H9 (cell line): ENCODE measurements at regions not wholly inside any gene's neighbourhood (a gene's known extent, or its start where the extent isn't known, plus 50 kb on each side); places are given as distances from the start of the nearest gene placed in this dataset.

ENCODE experiments used
- DNase-seq: peaks from one replicate; pipeline ENCODE4 v3.0.0-alpha.2; 2017
- H2AFZ ChIP-seq: one replicate; pipeline ENCODE4 v1.6.1; 2013; ENCODE audit warnings: mild to moderate bottlenecking, low read length, control low read depth, moderate library complexity
- H2AK5ac ChIP-seq: 2 replicates; pipeline ENCODE4 v1.6.1; 2013; ENCODE audit warnings: low read length, control low read depth, mixed read lengths; ENCODE audit not compliant: insufficient read length
- H2BK120ac ChIP-seq: one replicate; pipeline ENCODE4 v1.6.1; 2013; ENCODE audit warnings: low read depth, mild to moderate bottlenecking, low read length, control low read depth, inconsistent platforms; ENCODE audit not compliant: poor library complexity, severe bottlenecking
- H2BK12ac ChIP-seq: 2 replicates; pipeline ENCODE4 v1.6.1; 2013; ENCODE audit warnings: low read length, control low read depth, mixed read lengths, low read depth; ENCODE audit not compliant: insufficient read length
- H2BK15ac ChIP-seq: 2 replicates; pipeline ENCODE4 v1.6.1; 2013; ENCODE audit warnings: low read depth, low read length, control low read depth
- H2BK20ac ChIP-seq: one replicate; pipeline ENCODE4 v1.6.1; 2013; ENCODE audit warnings: low read depth, mild to moderate bottlenecking, low read length, control low read depth, inconsistent platforms; ENCODE audit not compliant: poor library complexity, severe bottlenecking
- H2BK5ac ChIP-seq: 2 replicates; pipeline ENCODE4 v1.6.1; 2013; ENCODE audit warnings: low read length, control low read depth, mixed read lengths; ENCODE audit not compliant: insufficient read length
- H3K14ac ChIP-seq: 2 replicates; pipeline ENCODE4 v1.6.1; 2013; ENCODE audit warnings: low read length, control low read depth; ENCODE audit not compliant: insufficient read depth
- H3K18ac ChIP-seq: 2 replicates; pipeline ENCODE4 v1.6.1; 2013; ENCODE audit warnings: low read depth, mild to moderate bottlenecking, mixed read lengths, low read length, control low read depth; ENCODE audit not compliant: insufficient read length
- H3K23ac ChIP-seq: 2 replicates; pipeline ENCODE4 v1.6.1; 2013; ENCODE audit warnings: low read length, control low read depth, mixed read lengths, low read depth; ENCODE audit not compliant: insufficient read length
- H3K23me2 ChIP-seq: 2 replicates; pipeline ENCODE4 v1.6.1; 2013; ENCODE audit warnings: low read depth, mild to moderate bottlenecking, mixed read lengths, low read length, control low read depth; ENCODE audit not compliant: insufficient read length, poor library complexity, severe bottlenecking
- H3K27ac ChIP-seq: 2 replicates; pipeline ENCODE4 v1.5.1; 2013; ENCODE audit warnings: low read length, control low read depth, mixed read lengths, low read depth; ENCODE audit not compliant: insufficient read length
- H3K27me3 ChIP-seq: 2 replicates; pipeline ENCODE4 v1.6.1; 2013; ENCODE audit warnings: low read length, control low read depth, inconsistent platforms; ENCODE audit not compliant: insufficient read depth
- H3K4ac ChIP-seq: 2 replicates; pipeline ENCODE4 v1.6.1; 2013; ENCODE audit warnings: low read depth, mild to moderate bottlenecking, control low read depth, inconsistent platforms, low read length, moderate library complexity
- H3K4me1 ChIP-seq: 2 replicates; pipeline ENCODE4 v1.6.1; 2013; ENCODE audit warnings: low read length, control low read depth, inconsistent platforms; ENCODE audit not compliant: insufficient read depth
- H3K4me2 ChIP-seq: 2 replicates; pipeline ENCODE4 v1.6.1; 2013; ENCODE audit warnings: low read length, control low read depth, mixed read lengths; ENCODE audit not compliant: insufficient read length, insufficient read depth
- H3K56ac ChIP-seq: 2 replicates; pipeline ENCODE4 v1.6.1; 2013; ENCODE audit warnings: low read depth, mild to moderate bottlenecking, mixed read lengths, low read length, control low read depth; ENCODE audit not compliant: insufficient read length
- H3K79me1 ChIP-seq: 2 replicates; pipeline ENCODE4 v1.6.1; 2013; ENCODE audit warnings: low read depth, mild to moderate bottlenecking, moderate library complexity, low read length, control low read depth, inconsistent platforms; ENCODE audit not compliant: insufficient read depth, poor library complexity, severe bottlenecking
- H3K79me2 ChIP-seq: 2 replicates; pipeline ENCODE4 v1.6.1; 2013; ENCODE audit warnings: low read length, control low read depth, inconsistent platforms; ENCODE audit not compliant: insufficient read depth
- H3K9ac ChIP-seq: 2 replicates; pipeline ENCODE4 v1.6.1; 2013; ENCODE audit warnings: low read length, control low read depth, mixed read lengths; ENCODE audit not compliant: insufficient read length; ENCODE audit errors: extremely low read depth
- H3K9me3 ChIP-seq: one replicate; pipeline ENCODE4 v1.6.1; 2013; ENCODE audit warnings: low read depth, low read length, inconsistent platforms; ENCODE audit not compliant: control insufficient read depth
- H3T11ph ChIP-seq: one replicate; pipeline ENCODE4 v1.6.1; 2013; ENCODE audit warnings: mild to moderate bottlenecking, low read length, control low read depth, inconsistent platforms
- H4K20me1 ChIP-seq: one replicate; pipeline ENCODE4 v1.6.1; 2013; ENCODE audit not compliant: control insufficient read depth, insufficient read length, insufficient read depth
- H4K5ac ChIP-seq: 2 replicates; pipeline ENCODE4 v1.6.1; 2013; ENCODE audit warnings: low read depth, mild to moderate bottlenecking, mixed read lengths, low read length, control low read depth; ENCODE audit not compliant: insufficient read length
- H4K8ac ChIP-seq: replicated peaks from 2 replicates; pipeline ENCODE4 v1.6.1; 2013; ENCODE audit warnings: low read length, control low read depth, mixed read lengths, low read depth; ENCODE audit not compliant: insufficient read length
- H4K91ac ChIP-seq: 2 replicates; pipeline ENCODE4 v1.6.1; 2013; ENCODE audit warnings: low read depth, mild to moderate bottlenecking, moderate library complexity, mixed read lengths, low read length, control low read depth; ENCODE audit not compliant: insufficient read length
- H3K27ac Mint-ChIP-seq, 3 experiments: 2 replicates in 2 of 3; 3 replicates in 1 of 3; pipeline ENCODE4 v1.8.0; 2020 to 2021; ENCODE audit warnings: mixed read lengths in 3 of 3, mild to moderate bottlenecking in 1 of 3, moderate library complexity in 1 of 3
- H3K27me3 Mint-ChIP-seq: 2 replicates; pipeline ENCODE4 v1.8.0; 2021; ENCODE audit warnings: low read depth, mild to moderate bottlenecking, moderate library complexity, mixed read lengths
- H3K36me3 Mint-ChIP-seq, 3 experiments: 2 replicates in 2 of 3; 3 replicates in 1 of 3; pipeline ENCODE4 v1.8.0; 2020 to 2021; ENCODE audit warnings: low read depth in 3 of 3, mixed read lengths in 3 of 3; ENCODE audit not compliant: insufficient read depth in 1 of 3
- H3K4me1 Mint-ChIP-seq, 2 experiments: 2 replicates each; pipeline ENCODE4 v1.8.0; 2020; ENCODE audit warnings: mixed read lengths in 2 of 2
- H3K4me3 Mint-ChIP-seq, 2 experiments: 2 replicates in 1 of 2; 3 replicates in 1 of 2; pipeline ENCODE4 v1.8.0; 2020 to 2021; ENCODE audit warnings: mild to moderate bottlenecking in 2 of 2, mixed read lengths in 2 of 2, moderate library complexity in 1 of 2
- H3K9me3 Mint-ChIP-seq, 2 experiments: 2 replicates in 1 of 2; 3 replicates in 1 of 2; pipeline ENCODE4 v1.8.0; 2020; ENCODE audit warnings: mild to moderate bottlenecking in 2 of 2, mixed read lengths in 2 of 2, moderate library complexity in 1 of 2
- CTCF ChIP-seq: fragments of 200-600 bp; sonication (generic); conservative IDR thresholded peaks from 3 replicates; pipeline ENCODE4 v1.8.0; 2021; ENCODE audit warnings: antibody characterized with exemption, mild to moderate bottlenecking
- WGBS: extraction: QIAGEN DNeasy Blood & Tissue Kit; methylation state at CpG from one replicate; pipeline ENCODE4 v1.1.7; 2013; ENCODE audit warnings: missing lambda C conversion rate, low lambda C conversion rate, mixed read lengths; ENCODE audit not compliant: insufficient read length; ENCODE audit errors: extremely low coverage; 5-methylcytosine and 5-hydroxymethylcytosine counted together

- Histone ChIP-seq H3K27ac (no peak overlapping the region), H3K14ac (no peak overlapping the region), H4K20me1 (no peaks in the 10 kb centered on the region), H3K4ac (no peak overlapping the region), H3K23me2 (no peaks in the 10 kb centered on the region), H3K79me2 (no peaks in the 10 kb centered on the region), H2BK120ac (no peak overlapping the region), H3K9ac (no peak overlapping the region), H3K4me1 (no peaks in the 10 kb centered on the region), H3K23ac (no peak overlapping the region), H2BK15ac (no peak overlapping the region), H3K9me3 (no peaks in the 10 kb centered on the region), H4K8ac (no peak overlapping the region), H2BK20ac (no peak overlapping the region), H3K4me2 (no peak overlapping the region), H2AFZ (no peak overlapping the region), H3K79me1 (no peaks in the 10 kb centered on the region), H2BK5ac (no peak overlapping the region), H3K56ac (no peak overlapping the region), H4K5ac (no peak overlapping the region), H3K27me3 (no peaks in the 10 kb centered on the region), H3T11ph (no peak overlapping the region), H4K91ac (no peak overlapping the region), H2BK12ac (no peak overlapping the region), H3K18ac (no peak overlapping the region), H2AK5ac (no peak overlapping the region)
- peaks cover 7% of the 10 kb centered on the region for H3K27me3 Mint-ChIP-seq
- no peak for TF ChIP-seq CTCF
- no peaks in the 10 kb centered on the region; a peak in 2 of 5 replicates for H3K9me3 Mint-ChIP-seq
- H3K27ac Mint-ChIP-seq: no peak overlapping the region
- WGBS: no CpG with 5 or more reads among the region's 7 CpGs
- H3K4me3 Mint-ChIP-seq: no peak overlapping the region
- no peaks in the 10 kb centered on the region; a peak in 1 of 7 replicates for H3K36me3 Mint-ChIP-seq
- DNase-seq: no peak
- H3K4me1 Mint-ChIP-seq: peaks cover 6 to 7% of the 10 kb centered on the region in 2 experiments; a peak in 3 of 4 replicates
Observed at GRCh38 chr6:4606016-4606415, 170.2 kb upstream of the CDYL start.
